HepG2 (cell line): ENCODE measurements at regions not wholly inside any gene's neighbourhood (a gene's known extent, or its start where the extent isn't known, plus 50 kb on each side); places are given as distances from the start of the nearest gene placed in this dataset.
A peak's percentile ranks its signal among the peaks of the same experiment; 100 is the strongest.

Experiments
- AHR ChIP-seq: IDR thresholded peaks from 2 replicates; pipeline ENCODE4 v1.6.1; 2018; ENCODE audit warnings: missing genetic modification reagents, missing compliant biosample characterization
- EEA1 ChIP-seq: sonication (generic); formaldehyde crosslinking; IDR thresholded peaks from 2 replicates; pipeline ENCODE4 v1.5.1; 2020; ENCODE audit warnings: mild to moderate bottlenecking, missing genetic modification reagents, borderline replicate concordance
- FOXM1 ChIP-seq: sonication (generic); formaldehyde crosslinking; IDR thresholded peaks from 2 replicates; pipeline ENCODE4 v1.5.0; 2020; ENCODE audit warnings: missing genetic modification reagents
- MTA1 ChIP-seq: sonication (generic); formaldehyde crosslinking; IDR thresholded peaks from 2 replicates; pipeline ENCODE4 v1.4.0; 2020; ENCODE audit warnings: missing genetic modification reagents, mild to moderate bottlenecking, borderline replicate concordance
- POLR2A ChIP-seq, 2 experiments: IDR thresholded peaks; 2 replicates each; pipeline ENCODE4 v1.6.1; 2011; ENCODE audit warnings: low read depth in 2 of 2, low read length in 2 of 2, mild to moderate bottlenecking in 1 of 2, moderate library complexity in 1 of 2; ENCODE audit not compliant: insufficient read depth in 1 of 2
- SP140L ChIP-seq: sonication (generic); formaldehyde crosslinking; IDR thresholded peaks from 2 replicates; pipeline ENCODE4 v1.4.0; 2020; ENCODE audit warnings: missing genetic modification reagents, borderline replicate concordance
- SPEN ChIP-seq: sonication (generic); formaldehyde crosslinking; IDR thresholded peaks from 2 replicates; pipeline ENCODE4 v1.5.1; 2020; ENCODE audit warnings: low read depth, mild to moderate bottlenecking, missing genetic modification reagents
- SSRP1 ChIP-seq: IDR thresholded peaks from 2 replicates; pipeline ENCODE4 v1.6.1; 2016; ENCODE audit warnings: control low read depth
- ZNF232 ChIP-seq: sonication (generic); formaldehyde crosslinking; IDR thresholded peaks from 2 replicates; pipeline ENCODE4 v1.4.0; 2020; ENCODE audit warnings: missing genetic modification reagents, borderline replicate concordance
- ZNF337 ChIP-seq: sonication (generic); formaldehyde crosslinking; IDR thresholded peaks from 2 replicates; pipeline ENCODE4 v1.5.1; 2020; ENCODE audit warnings: missing genetic modification reagents, low read depth, mild to moderate bottlenecking, borderline replicate concordance
- ZNF572 ChIP-seq: sonication (generic); formaldehyde crosslinking; IDR thresholded peaks from 2 replicates; pipeline ENCODE4 v1.5.1; 2020; ENCODE audit warnings: mild to moderate bottlenecking, missing genetic modification reagents
- ZNF776 ChIP-seq: sonication (generic); formaldehyde crosslinking; IDR thresholded peaks from 2 replicates; pipeline ENCODE4 v1.4.0; 2020; ENCODE audit warnings: mild to moderate bottlenecking, missing genetic modification reagents
- TF ChIP-seq, protein P1 (sequence below): sonication (generic); formaldehyde crosslinking; IDR thresholded peaks from 2 replicates; pipeline ENCODE4 v1.5.0; 2020; ENCODE audit warnings: mild to moderate bottlenecking, missing genetic modification reagents
- TF ChIP-seq, protein P2 (sequence below): IDR thresholded peaks from 2 replicates; pipeline ENCODE4 v1.6.1; 2016; ENCODE audit warnings: control low read depth
- TF ChIP-seq, protein P3 (sequence below): sonication (generic); formaldehyde crosslinking; conservative IDR thresholded peaks from 2 replicates; pipeline ENCODE4 v1.4.0; 2020; ENCODE audit warnings: missing genetic modification reagents
- TF ChIP-seq, protein P4 (sequence below): sonication (generic); formaldehyde crosslinking; IDR thresholded peaks from 2 replicates; pipeline ENCODE4 v1.5.0; 2020; ENCODE audit warnings: mild to moderate bottlenecking, missing genetic modification reagents
- TF ChIP-seq, protein P5 (sequence below): sonication (generic); formaldehyde crosslinking; IDR thresholded peaks from 2 replicates; pipeline ENCODE4 v1.5.1; 2020; ENCODE audit warnings: missing genetic modification reagents, mild to moderate bottlenecking, borderline replicate concordance
- TF ChIP-seq, protein P6 (sequence below): sonication (generic); formaldehyde crosslinking; IDR thresholded peaks from 2 replicates; pipeline ENCODE4 v1.8.0; 2022; ENCODE audit warnings: low read depth, missing genetic modification reagents

DNA sequence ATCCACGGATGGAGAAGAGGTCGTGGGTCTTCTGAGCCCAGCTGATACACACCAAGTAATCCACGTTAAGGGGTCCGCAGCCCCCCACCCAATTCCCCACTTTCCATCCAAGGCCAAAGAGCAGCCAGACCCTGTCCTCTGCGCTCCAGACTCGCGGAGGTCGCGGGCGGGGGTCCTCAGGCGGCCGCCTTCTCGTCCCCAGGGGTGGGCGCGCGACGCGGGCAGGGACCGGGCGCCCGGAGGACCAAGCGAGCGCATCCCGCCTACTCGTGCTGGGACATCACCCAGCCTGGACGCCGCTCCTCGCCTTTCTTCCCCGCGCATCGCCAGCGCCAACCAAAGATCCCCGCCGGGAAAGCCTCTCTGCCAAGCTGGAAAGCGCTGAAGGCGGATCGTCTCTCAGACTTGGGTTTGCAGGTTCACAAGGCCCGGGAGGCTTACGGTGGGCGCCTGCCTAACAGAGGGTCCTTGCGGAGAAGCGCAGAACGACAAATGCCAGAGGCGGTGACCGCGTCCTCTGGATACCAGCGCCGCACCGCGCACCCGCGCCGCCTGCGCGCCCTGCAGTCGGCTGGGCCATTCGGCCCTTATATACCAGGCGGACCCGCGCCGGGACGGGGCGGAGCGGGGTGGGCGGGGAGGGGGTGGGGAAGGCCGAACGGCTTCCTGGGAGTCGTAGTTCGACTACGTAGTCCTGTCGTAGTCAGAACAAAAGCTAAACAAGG, 471.6 kb downstream of the SOX9 start (continued):
- peak; percentile 84 for TF ChIP-seq EEA1 (CRISPR knock-in tag)
- TF ChIP-seq, protein P1, sequence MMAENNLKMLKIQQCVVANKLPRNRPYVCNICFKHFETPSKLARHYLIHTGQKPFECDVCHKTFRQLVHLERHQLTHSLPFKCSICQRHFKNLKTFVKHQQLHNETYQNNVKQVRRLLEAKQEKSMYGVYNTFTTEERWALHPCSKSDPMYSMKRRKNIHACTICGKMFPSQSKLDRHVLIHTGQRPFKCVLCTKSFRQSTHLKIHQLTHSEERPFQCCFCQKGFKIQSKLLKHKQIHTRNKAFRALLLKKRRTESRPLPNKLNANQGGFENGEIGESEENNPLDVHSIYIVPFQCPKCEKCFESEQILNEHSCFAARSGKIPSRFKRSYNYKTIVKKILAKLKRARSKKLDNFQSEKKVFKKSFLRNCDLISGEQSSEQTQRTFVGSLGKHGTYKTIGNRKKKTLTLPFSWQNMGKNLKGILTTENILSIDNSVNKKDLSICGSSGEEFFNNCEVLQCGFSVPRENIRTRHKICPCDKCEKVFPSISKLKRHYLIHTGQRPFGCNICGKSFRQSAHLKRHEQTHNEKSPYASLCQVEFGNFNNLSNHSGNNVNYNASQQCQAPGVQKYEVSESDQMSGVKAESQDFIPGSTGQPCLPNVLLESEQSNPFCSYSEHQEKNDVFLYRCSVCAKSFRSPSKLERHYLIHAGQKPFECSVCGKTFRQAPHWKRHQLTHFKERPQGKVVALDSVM, result peak; percentile 70
- TF ChIP-seq POLR2A (IDR thresholded peaks at IDR 0.05; ENCODE audit: insufficient read depth in 1 of 2, low read depth in 2 of 2, low read length in 2 of 2), result peak; percentile 100
- peak; percentile 77; the same call in 1 of the 2 replicates for TF ChIP-seq ZNF776 (CRISPR knock-in tag)
- TF ChIP-seq, protein P2, sequence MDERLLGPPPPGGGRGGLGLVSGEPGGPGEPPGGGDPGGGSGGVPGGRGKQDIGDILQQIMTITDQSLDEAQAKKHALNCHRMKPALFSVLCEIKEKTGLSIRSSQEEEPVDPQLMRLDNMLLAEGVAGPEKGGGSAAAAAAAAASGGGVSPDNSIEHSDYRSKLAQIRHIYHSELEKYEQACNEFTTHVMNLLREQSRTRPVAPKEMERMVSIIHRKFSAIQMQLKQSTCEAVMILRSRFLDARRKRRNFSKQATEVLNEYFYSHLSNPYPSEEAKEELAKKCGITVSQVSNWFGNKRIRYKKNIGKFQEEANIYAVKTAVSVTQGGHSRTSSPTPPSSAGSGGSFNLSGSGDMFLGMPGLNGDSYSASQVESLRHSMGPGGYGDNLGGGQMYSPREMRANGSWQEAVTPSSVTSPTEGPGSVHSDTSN, result no peak
- TF ChIP-seq FOXM1, result no peak
- peak; percentile 93 for TF ChIP-seq SPEN (CRISPR knock-in tag)
- TF ChIP-seq ZNF337 (CRISPR knock-in tag), result no peak
- TF ChIP-seq, protein P3, sequence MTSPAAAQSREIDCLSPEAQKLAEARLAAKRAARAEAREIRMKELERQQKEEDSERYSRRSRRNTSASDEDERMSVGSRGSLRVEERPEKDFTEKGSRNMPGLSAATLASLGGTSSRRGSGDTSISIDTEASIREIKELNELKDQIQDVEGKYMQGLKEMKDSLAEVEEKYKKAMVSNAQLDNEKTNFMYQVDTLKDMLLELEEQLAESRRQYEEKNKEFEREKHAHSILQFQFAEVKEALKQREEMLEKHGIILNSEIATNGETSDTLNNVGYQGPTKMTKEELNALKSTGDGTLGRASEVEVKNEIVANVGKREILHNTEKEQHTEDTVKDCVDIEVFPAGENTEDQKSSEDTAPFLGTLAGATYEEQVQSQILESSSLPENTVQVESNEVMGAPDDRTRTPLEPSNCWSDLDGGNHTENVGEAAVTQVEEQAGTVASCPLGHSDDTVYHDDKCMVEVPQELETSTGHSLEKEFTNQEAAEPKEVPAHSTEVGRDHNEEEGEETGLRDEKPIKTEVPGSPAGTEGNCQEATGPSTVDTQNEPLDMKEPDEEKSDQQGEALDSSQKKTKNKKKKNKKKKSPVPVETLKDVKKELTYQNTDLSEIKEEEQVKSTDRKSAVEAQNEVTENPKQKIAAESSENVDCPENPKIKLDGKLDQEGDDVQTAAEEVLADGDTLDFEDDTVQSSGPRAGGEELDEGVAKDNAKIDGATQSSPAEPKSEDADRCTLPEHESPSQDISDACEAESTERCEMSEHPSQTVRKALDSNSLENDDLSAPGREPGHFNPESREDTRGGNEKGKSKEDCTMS, result no peak; the same call in 1 of the 2 replicates
- peak; percentile 71; the same call in 1 of the 2 replicates for TF ChIP-seq MTA1 (CRISPR knock-in tag)
- TF ChIP-seq, protein P4, sequence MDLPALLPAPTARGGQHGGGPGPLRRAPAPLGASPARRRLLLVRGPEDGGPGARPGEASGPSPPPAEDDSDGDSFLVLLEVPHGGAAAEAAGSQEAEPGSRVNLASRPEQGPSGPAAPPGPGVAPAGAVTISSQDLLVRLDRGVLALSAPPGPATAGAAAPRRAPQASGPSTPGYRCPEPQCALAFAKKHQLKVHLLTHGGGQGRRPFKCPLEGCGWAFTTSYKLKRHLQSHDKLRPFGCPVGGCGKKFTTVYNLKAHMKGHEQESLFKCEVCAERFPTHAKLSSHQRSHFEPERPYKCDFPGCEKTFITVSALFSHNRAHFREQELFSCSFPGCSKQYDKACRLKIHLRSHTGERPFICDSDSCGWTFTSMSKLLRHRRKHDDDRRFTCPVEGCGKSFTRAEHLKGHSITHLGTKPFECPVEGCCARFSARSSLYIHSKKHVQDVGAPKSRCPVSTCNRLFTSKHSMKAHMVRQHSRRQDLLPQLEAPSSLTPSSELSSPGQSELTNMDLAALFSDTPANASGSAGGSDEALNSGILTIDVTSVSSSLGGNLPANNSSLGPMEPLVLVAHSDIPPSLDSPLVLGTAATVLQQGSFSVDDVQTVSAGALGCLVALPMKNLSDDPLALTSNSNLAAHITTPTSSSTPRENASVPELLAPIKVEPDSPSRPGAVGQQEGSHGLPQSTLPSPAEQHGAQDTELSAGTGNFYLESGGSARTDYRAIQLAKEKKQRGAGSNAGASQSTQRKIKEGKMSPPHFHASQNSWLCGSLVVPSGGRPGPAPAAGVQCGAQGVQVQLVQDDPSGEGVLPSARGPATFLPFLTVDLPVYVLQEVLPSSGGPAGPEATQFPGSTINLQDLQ (CRISPR knock-in tag), result no peak
- TF ChIP-seq, protein P5, sequence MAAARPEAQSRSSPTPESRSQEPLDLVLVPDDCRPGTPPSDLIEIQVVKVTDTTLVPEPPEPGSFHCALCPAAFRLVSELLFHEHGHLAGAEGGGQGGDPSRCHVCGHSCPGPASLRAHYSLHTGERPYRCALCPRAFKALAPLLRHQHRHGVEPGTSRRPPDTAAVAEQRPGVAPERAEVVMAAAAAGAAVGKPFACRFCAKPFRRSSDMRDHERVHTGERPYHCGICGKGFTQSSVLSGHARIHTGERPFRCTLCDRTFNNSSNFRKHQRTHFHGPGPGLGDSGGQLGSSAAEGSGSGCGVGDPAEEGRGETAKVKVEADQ (CRISPR knock-in tag), result peak; percentile 77; the same call in 1 of the 2 replicates
- TF ChIP-seq ZNF572 (CRISPR knock-in tag), result 0 out of 2 replicates have a peak, but pooled peaks have one; percentile 90
- TF ChIP-seq SSRP1 (CRISPR knock-in tag), result peak; percentile 8; the same call in 1 of the 2 replicates
- TF ChIP-seq ZNF232 (CRISPR knock-in tag), result peak; percentile 60; the same call in 1 of the 2 replicates
- TF ChIP-seq, protein P6, sequence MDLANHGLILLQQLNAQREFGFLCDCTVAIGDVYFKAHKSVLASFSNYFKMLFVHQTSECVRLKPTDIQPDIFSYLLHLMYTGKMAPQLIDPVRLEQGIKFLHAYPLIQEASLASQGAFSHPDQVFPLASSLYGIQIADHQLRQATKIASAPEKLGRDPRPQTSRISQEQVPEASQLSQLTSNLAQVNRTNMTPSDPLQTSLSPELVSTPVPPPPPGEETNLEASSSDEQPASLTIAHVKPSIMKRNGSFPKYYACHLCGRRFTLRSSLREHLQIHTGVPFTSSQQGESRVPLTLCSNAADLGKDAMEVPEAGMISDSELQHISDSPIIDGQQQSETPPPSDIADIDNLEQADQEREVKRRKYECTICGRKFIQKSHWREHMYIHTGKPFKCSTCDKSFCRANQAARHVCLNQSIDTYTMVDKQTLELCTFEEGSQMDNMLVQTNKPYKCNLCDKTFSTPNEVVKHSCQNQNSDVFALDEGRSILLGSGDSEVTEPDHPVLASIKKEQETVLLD (CRISPR knock-in tag), result no peak; the same call in 1 of the 2 replicates
- peak; percentile 83; the same call in 1 of the 2 replicates for TF ChIP-seq SP140L (CRISPR knock-in tag)
- peak; percentile 98 for TF ChIP-seq AHR (CRISPR knock-in tag)
